ENCODE measurements at regions not wholly inside any gene's neighbourhood (a gene's known extent, or its start where the extent isn't known, plus 50 kb on each side); places are given as distances from the start of the nearest gene placed in this dataset.

GRCh38 chr7:20012100-20012499 lies 205.1 kb downstream of the MACC1 start:
- Mint-ChIP-seq H3K27ac (no peak overlapping the region), H3K27me3 (ENCODE audit: low read depth) (no peaks in the 10 kb centered on the region), H3K4me3 (no peak overlapping the region), H3K36me3 (ENCODE audit: insufficient read depth in 1 of 3, low read depth in 3 of 3) (peaks cover 0 to 3% (median 0%) of the 10 kb centered on the region in 3 experiments; a peak in 2 of 7 replicates), H3K9me3 (no peaks in the 10 kb centered on the region), H3K4me1 (peaks cover 7 to 22% of the 10 kb centered on the region in 2 experiments)
- H3K27ac ChIP-seq (ENCODE audit: insufficient read length, low read depth, low read length), result no peak overlapping the region
- no peak overlapping the region for H4K8ac ChIP-seq (replicated peaks; ENCODE audit: insufficient read length, low read depth, low read length)
- H4K20me1 ChIP-seq (ENCODE audit: control insufficient read depth, insufficient read depth, insufficient read length), result no peaks in the 10 kb centered on the region
- H3T11ph ChIP-seq (ENCODE audit: low read length), result no peak overlapping the region
- no peak overlapping the region for H2AFZ ChIP-seq (ENCODE audit: low read length)
- no peak overlapping the region for H3K23ac ChIP-seq (ENCODE audit: insufficient read length, low read depth, low read length)
- H3K79me1 ChIP-seq (ENCODE audit: insufficient read depth, low read depth, low read length, poor library complexity, severe bottlenecking), result no peaks in the 10 kb centered on the region
- H3K14ac ChIP-seq (ENCODE audit: insufficient read depth, low read length), result no peak overlapping the region
- H3K56ac ChIP-seq (ENCODE audit: insufficient read length, low read depth, low read length), result no peak overlapping the region
- H4K5ac ChIP-seq (ENCODE audit: insufficient read length, low read depth, low read length), result no peak overlapping the region
- no peak for TF ChIP-seq CTCF (conservative IDR thresholded peaks at IDR 0.05)
- no CpG with 5 or more reads among the region's 2 CpGs for WGBS (ENCODE audit: extremely low coverage, insufficient read length, low lambda C conversion rate)
- H2BK20ac ChIP-seq (ENCODE audit: low read depth, low read length, poor library complexity, severe bottlenecking), result no peak overlapping the region
- H3K18ac ChIP-seq (ENCODE audit: insufficient read length, low read depth, low read length), result no peak overlapping the region
- H3K4me1 ChIP-seq (ENCODE audit: insufficient read depth, low read length), result peaks cover 4% of the 10 kb centered on the region; the same call in 1 of the 2 replicates
- no peaks in the 10 kb centered on the region for H3K79me2 ChIP-seq (ENCODE audit: insufficient read depth, low read length)
- H2BK12ac ChIP-seq (ENCODE audit: insufficient read length, low read depth, low read length), result no peak overlapping the region
- H3K9me3 ChIP-seq (ENCODE audit: control insufficient read depth, low read depth, low read length), result no peaks in the 10 kb centered on the region
- H3K27me3 ChIP-seq (ENCODE audit: insufficient read depth, low read length), result no peaks in the 10 kb centered on the region
- no peak overlapping the region for H4K91ac ChIP-seq (ENCODE audit: insufficient read length, low read depth, low read length)
- H3K4ac ChIP-seq (ENCODE audit: low read depth, low read length), result no peak overlapping the region
- no peaks in the 10 kb centered on the region for H3K23me2 ChIP-seq (ENCODE audit: insufficient read length, low read depth, low read length, poor library complexity, severe bottlenecking)
- no peak overlapping the region for H2BK120ac ChIP-seq (ENCODE audit: low read depth, low read length, poor library complexity, severe bottlenecking)
- H2BK5ac ChIP-seq (ENCODE audit: insufficient read length, low read length), result no peak overlapping the region
- DNase-seq, result no peak
- H2BK15ac ChIP-seq (ENCODE audit: low read depth, low read length), result no peak overlapping the region
- no peak overlapping the region for H2AK5ac ChIP-seq (ENCODE audit: insufficient read length, low read length)
- no peak overlapping the region for H3K9ac ChIP-seq (ENCODE audit: extremely low read depth, insufficient read length, low read length)
- H3K4me2 ChIP-seq (ENCODE audit: insufficient read depth, insufficient read length, low read length), result no peak overlapping the region
